HUES64 (cell line): ENCODE measurements at regions not wholly inside any gene's neighbourhood (a gene's known extent, or its start where the extent isn't known, plus 50 kb on each side); places are given as distances from the start of the nearest gene placed in this dataset.
"Not testable (repeated sequence)": the region's sequence is repeated elsewhere in the genome, so short reads cannot be mapped to it uniquely, and the experiment has no call there.

Experiments used
- H3K27ac ChIP-seq: 2 replicates; pipeline ENCODE4 v1.7.0; 2013; ENCODE audit warnings: low read depth, low read length, inconsistent platforms
- H3K27me3 ChIP-seq: 2 replicates; pipeline ENCODE4 v1.6.1; 2013; ENCODE audit warnings: mild to moderate bottlenecking, low read length; ENCODE audit not compliant: insufficient read depth
- H3K36me3 ChIP-seq: 2 replicates; pipeline ENCODE4 v1.6.1; 2013; ENCODE audit warnings: mild to moderate bottlenecking, low read length; ENCODE audit not compliant: insufficient read depth
- H3K4me1 ChIP-seq: 2 replicates; pipeline ENCODE4 v1.6.1; 2013; ENCODE audit warnings: mild to moderate bottlenecking, low read length, moderate library complexity; ENCODE audit not compliant: insufficient read depth
- H3K4me3 ChIP-seq: 2 replicates; pipeline ENCODE4 v1.5.1; 2013; ENCODE audit warnings: mild to moderate bottlenecking, low read length, moderate library complexity
- H3K9ac ChIP-seq: 2 replicates; pipeline ENCODE4 v1.6.1; 2013; ENCODE audit warnings: mild to moderate bottlenecking, low read depth, low read length
- H3K9me3 ChIP-seq: 2 replicates; pipeline ENCODE4 v1.6.1; 2013; ENCODE audit warnings: low read depth, low read length; ENCODE audit not compliant: insufficient read depth
- WGBS: fragments of 150-250, 120-280 bp; methylation state at CpG from one replicate; pipeline ENCODE4 v1.1.7; 2013; ENCODE audit warnings: missing lambda C conversion rate; 5-methylcytosine and 5-hydroxymethylcytosine counted together

GRCh38 chr3:147518465-147518864 lies 109.3 kb downstream of the ZIC1 start:
- Histone ChIP-seq H3K9me3 (no peaks in the 10 kb centered on the region), H3K9ac (no peak overlapping the region), H3K27me3 (no peaks in the 10 kb centered on the region), H3K36me3 (no peaks in the 10 kb centered on the region), H3K27ac (no peak overlapping the region), H3K4me1 (peaks cover 18% of the 10 kb centered on the region), H3K4me3 (no peak overlapping the region)
- WGBS, result 90% methylated on average over 5 of the region's 6 CpGs

GRCh38 chr3:147521646-147522045 lies 112.5 kb downstream of the ZIC1 start:
- Histone ChIP-seq H3K9ac (no peak overlapping the region), H3K9me3 (no peaks in the 10 kb centered on the region), H3K36me3 (no peaks in the 10 kb centered on the region), H3K4me1 (no peaks in the 10 kb centered on the region), H3K27me3 (no peaks in the 10 kb centered on the region), H3K27ac (no peak overlapping the region), H3K4me3 (no peak overlapping the region)
- 100% methylated on average over 2 of the region's 3 CpGs for WGBS

GRCh38 chr3:147522780-147523179 lies 113.6 kb downstream of the ZIC1 start:
- not testable (repeated sequence) for H3K4me3 ChIP-seq, H3K27me3 ChIP-seq, H3K9me3 ChIP-seq, H3K9ac ChIP-seq, H3K27ac ChIP-seq, H3K36me3 ChIP-seq, H3K4me1 ChIP-seq
- WGBS, result no CpG with 5 or more reads among the region's 1 CpG

DNA sequence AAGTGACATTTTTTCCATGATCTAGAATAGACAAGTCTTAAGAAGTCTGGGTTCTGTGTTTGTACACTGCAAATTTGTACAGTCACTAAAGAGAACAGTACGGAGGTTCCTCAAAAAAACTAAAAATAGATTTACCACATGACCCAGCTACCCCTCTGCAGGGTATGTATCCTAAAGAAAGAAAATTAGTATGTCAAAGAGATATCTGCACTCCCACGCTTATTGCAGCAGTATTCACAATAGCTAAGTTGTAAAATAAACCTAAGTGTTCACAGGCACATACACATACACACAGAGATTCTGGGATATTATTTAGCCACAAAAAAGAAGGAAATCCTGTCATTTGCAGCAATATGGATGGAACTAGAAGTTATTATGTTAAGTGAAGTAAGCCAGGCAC lies 120.4 kb downstream of the ZIC1 start:
- no peaks in the 10 kb centered on the region for H3K4me1 ChIP-seq
- H3K9ac ChIP-seq, result no peak overlapping the region
- H3K9me3 ChIP-seq, result no peaks in the 10 kb centered on the region
- no peaks in the 10 kb centered on the region for H3K36me3 ChIP-seq
- 100% methylated on average over 1 of the region's 2 CpGs for WGBS
- H3K4me3 ChIP-seq, result no peak overlapping the region
- H3K27me3 ChIP-seq, result no peaks in the 10 kb centered on the region
- no peak overlapping the region for H3K27ac ChIP-seq

- H3K4me1 ChIP-seq, result no peaks in the 10 kb centered on the region
- no peaks in the 10 kb centered on the region for H3K27me3 ChIP-seq
- no peak overlapping the region for H3K27ac ChIP-seq
- WGBS, result 90% methylated on average over 4 of the region's 4 CpGs
- H3K9me3 ChIP-seq, result peaks cover 2% of the 10 kb centered on the region; the same call in 1 of the 2 replicates
- H3K36me3 ChIP-seq, result no peaks in the 10 kb centered on the region
- H3K4me3 ChIP-seq, result no peak overlapping the region
- no peak overlapping the region for H3K9ac ChIP-seq
Measured at GRCh38 chr3:147538034-147538433, 128.9 kb downstream of the ZIC1 start.

DNA sequence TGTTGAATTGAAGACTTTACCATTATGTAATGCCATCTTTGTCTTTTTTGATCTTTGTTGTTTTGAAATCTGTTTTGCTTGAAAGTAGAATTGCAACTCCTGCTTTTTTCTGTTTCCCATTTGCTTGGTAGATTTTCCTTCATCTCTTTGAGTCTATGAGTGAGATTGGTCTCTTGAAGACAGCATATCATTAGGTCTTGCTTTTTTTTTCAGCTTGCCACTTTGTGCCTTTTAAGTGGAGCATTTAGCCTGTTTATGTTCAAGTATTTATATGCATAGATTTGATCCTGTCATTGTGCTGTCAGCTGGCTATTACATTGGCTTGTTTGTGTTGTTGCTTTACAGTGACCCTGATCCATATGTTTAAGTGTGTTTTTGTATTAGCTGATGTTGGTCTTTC lies 131.8 kb downstream of the ZIC1 start:
- Histone ChIP-seq H3K4me3 (no peak overlapping the region), H3K9me3 (peaks cover 2% of the 10 kb centered on the region; the same call in 1 of the 2 replicates), H3K27ac (no peak overlapping the region), H3K9ac (no peak overlapping the region), H3K4me1 (no peaks in the 10 kb centered on the region), H3K27me3 (no peaks in the 10 kb centered on the region), H3K36me3 (no peaks in the 10 kb centered on the region)

- Histone ChIP-seq H3K9ac (no peak overlapping the region), H3K4me3 (no peak overlapping the region)
Measured at GRCh38 chr3:147544290-147544689, 135.1 kb downstream of the ZIC1 start.

DNA sequence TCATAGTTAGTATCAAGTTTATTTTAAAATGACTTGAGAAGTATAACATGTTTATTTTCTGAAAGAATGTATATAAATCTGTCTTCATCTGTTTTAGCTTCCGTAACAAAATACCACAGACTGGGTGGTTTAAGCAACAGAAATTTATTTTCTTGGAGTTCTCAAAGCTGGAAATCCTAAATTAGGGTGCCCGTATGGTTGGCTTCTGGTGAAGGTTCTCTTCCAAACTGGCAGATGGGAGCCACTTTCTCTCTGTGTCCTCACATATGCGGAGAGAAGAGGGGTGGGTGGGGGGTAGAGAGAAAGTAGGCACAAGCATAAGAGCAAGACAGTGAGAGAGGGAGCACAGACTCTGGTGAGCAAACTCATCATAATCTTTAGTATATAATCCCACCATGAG lies 142.3 kb downstream of the ZIC1 start:
- Histone ChIP-seq H3K36me3 (no peaks in the 10 kb centered on the region), H3K4me1 (no peaks in the 10 kb centered on the region), H3K9ac (no peak overlapping the region), H3K4me3 (no peak overlapping the region), H3K27ac (no peak overlapping the region), H3K27me3 (no peaks in the 10 kb centered on the region), H3K9me3 (no peaks in the 10 kb centered on the region)
- WGBS, result 100% methylated on average over 3 of the region's 3 CpGs

More at GRCh38 chr3:147544290-147544689, 135.1 kb downstream of the ZIC1 start:
- H3K9me3 ChIP-seq, result peaks cover 2% of the 10 kb centered on the region; the same call in 1 of the 2 replicates
- H3K27me3 ChIP-seq, result no peaks in the 10 kb centered on the region
- H3K36me3 ChIP-seq, result no peaks in the 10 kb centered on the region
- no peaks in the 10 kb centered on the region for H3K4me1 ChIP-seq
- no peak overlapping the region for H3K27ac ChIP-seq

DNA sequence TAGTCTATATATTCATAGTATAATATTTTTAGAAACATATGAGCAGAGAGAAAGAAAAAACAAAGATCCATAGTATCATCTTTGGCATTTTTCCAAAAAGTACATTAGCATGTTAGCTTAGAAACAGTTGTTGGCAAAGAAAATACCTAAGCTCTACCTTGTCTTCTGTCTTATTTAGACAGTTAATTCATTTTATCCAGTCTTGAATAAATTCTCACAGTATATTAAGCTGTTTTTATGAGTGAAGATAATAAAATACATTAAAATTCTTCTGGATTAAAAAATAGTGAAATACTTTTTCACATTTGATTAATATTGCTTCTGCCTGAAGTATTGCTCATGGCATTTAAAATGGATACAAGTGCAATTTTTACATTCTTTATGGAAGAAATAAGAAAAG lies 145.2 kb downstream of the ZIC1 start:
- H3K36me3 ChIP-seq, result no peaks in the 10 kb centered on the region
- no peak overlapping the region for H3K4me3 ChIP-seq
- no peak overlapping the region for H3K9ac ChIP-seq
- H3K27ac ChIP-seq, result no peak overlapping the region
- H3K27me3 ChIP-seq, result no peaks in the 10 kb centered on the region
- H3K4me1 ChIP-seq, result no peaks in the 10 kb centered on the region
- H3K9me3 ChIP-seq, result no peaks in the 10 kb centered on the region

DNA sequence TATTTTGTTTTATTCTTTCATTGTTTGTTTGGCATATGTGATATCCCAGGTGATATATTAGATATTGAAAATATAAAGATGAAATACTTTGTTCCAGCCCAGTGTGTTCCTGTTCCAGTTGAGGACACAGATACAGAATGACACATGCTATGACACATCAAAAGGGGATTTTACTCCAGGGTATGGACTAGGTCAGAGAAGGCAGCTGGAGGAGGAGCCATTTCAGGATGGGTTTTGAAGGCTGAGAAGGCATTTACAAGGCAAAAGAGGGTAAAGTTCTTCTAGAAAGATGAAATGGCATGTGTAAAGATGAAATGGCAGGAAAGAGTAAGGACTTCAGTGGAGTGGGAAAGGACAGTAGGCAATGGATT lies 163.8 kb downstream of the ZIC1 start:
- H3K36me3 ChIP-seq, result no peaks in the 10 kb centered on the region
- H3K27ac ChIP-seq, result no peak overlapping the region
- H3K4me3 ChIP-seq, result no peak overlapping the region
- no peak overlapping the region for H3K9ac ChIP-seq
- H3K9me3 ChIP-seq, result no peaks in the 10 kb centered on the region
- H3K27me3 ChIP-seq, result no peaks in the 10 kb centered on the region
- H3K4me1 ChIP-seq, result no peaks in the 10 kb centered on the region

GRCh38 chr3:147574621-147575020 lies 165.5 kb downstream of the ZIC1 start:
- no peaks in the 10 kb centered on the region for H3K27me3 ChIP-seq
- H3K27ac ChIP-seq, result no peak overlapping the region
- no peaks in the 10 kb centered on the region for H3K9me3 ChIP-seq
- no peaks in the 10 kb centered on the region for H3K4me1 ChIP-seq
- WGBS, result 76% methylated on average over 1 of the region's 1 CpG
- no peaks in the 10 kb centered on the region for H3K36me3 ChIP-seq
- no peak overlapping the region for H3K4me3 ChIP-seq
- no peak overlapping the region for H3K9ac ChIP-seq

GRCh38 chr3:147575391-147575790 lies 166.2 kb downstream of the ZIC1 start:
- WGBS, result 100% methylated on average over 2 of the region's 2 CpGs
- no peak overlapping the region for H3K27ac ChIP-seq
- no peaks in the 10 kb centered on the region for H3K36me3 ChIP-seq
- H3K4me1 ChIP-seq, result no peaks in the 10 kb centered on the region
- no peaks in the 10 kb centered on the region for H3K27me3 ChIP-seq
- no peak overlapping the region for H3K4me3 ChIP-seq
- H3K9me3 ChIP-seq, result no peaks in the 10 kb centered on the region
- no peak overlapping the region for H3K9ac ChIP-seq
